HG03521 (cell line): ENCODE measurements at regions not wholly inside any gene's neighbourhood (a gene's known extent, or its start where the extent isn't known, plus 50 kb on each side); places are given as distances from the start of the nearest gene placed in this dataset.

Experiments
- ATAC-seq: cut with Tn5 transposase; IDR thresholded peaks from one replicate; pipeline ENCODE4 v1.9.1; 2021; ENCODE audit warnings: mild to moderate bottlenecking, moderate library complexity; ENCODE audit not compliant: unreplicated experiment

GRCh38 chr6:18667612-18668011, 280.5 kb downstream of the RNF144B start:
- no peak for ATAC-seq

- no peak for ATAC-seq
Observed at GRCh38 chr6:18668994-18669393, 281.8 kb downstream of the RNF144B start.

GRCh38 chr6:18672852-18673251, 285.7 kb downstream of the RNF144B start:
- ATAC-seq = no peak

- ATAC-seq = no peak
Observed at GRCh38 chr6:18674346-18674745, 287.2 kb downstream of the RNF144B start.

- ATAC-seq = no peak
Observed at GRCh38 chr6:18675881-18676280, 288.7 kb downstream of the RNF144B start.

GRCh38 chr6:18676548-18676947, 289.4 kb downstream of the RNF144B start:
- no peak for ATAC-seq

GRCh38 chr6:18680842-18681241, 293.7 kb downstream of the RNF144B start:
- no peak for ATAC-seq

- no peak for ATAC-seq
Observed at GRCh38 chr6:18681832-18682503, 294.8 kb downstream of the RNF144B start.

GRCh38 chr6:18684343-18684742, 297.2 kb downstream of the RNF144B start:
- no peak for ATAC-seq

GRCh38 chr6:18692929-18693685, 306.0 kb downstream of the RNF144B start:
- no peak for ATAC-seq

- ATAC-seq = no peak
Observed at GRCh38 chr6:18693881-18694280, 306.7 kb downstream of the RNF144B start.

GRCh38 chr6:18703546-18703945, 316.4 kb downstream of the RNF144B start:
- ATAC-seq = no peak

GRCh38 chr6:18707714-18708439, 320.7 kb downstream of the RNF144B start:
- no peak for ATAC-seq

GRCh38 chr6:18712595-18712994, 325.4 kb downstream of the RNF144B start:
- ATAC-seq = no peak

GRCh38 chr6:18720075-18720474, 332.9 kb downstream of the RNF144B start:
- no peak for ATAC-seq

- ATAC-seq = no peak
Observed at GRCh38 chr6:18724056-18724455, 336.9 kb downstream of the RNF144B start.

- ATAC-seq = no peak
Observed at GRCh38 chr6:18725449-18725848, 338.3 kb downstream of the RNF144B start.

- no peak for ATAC-seq
Observed at GRCh38 chr6:18733921-18734550, 346.9 kb downstream of the RNF144B start.

GRCh38 chr6:18741741-18742140, 354.6 kb downstream of the RNF144B start:
- no peak for ATAC-seq

GRCh38 chr6:18742406-18742805, 355.3 kb downstream of the RNF144B start:
- ATAC-seq = no peak

- ATAC-seq = no peak
Observed at GRCh38 chr6:18746727-18747126, 359.6 kb downstream of the RNF144B start.
